HUDEP-2 (cell line): ENCODE measurements at regions not wholly inside any gene's neighbourhood (a gene's known extent, or its start where the extent isn't known, plus 50 kb on each side); places are given as distances from the start of the nearest gene placed in this dataset.
A peak's percentile ranks its signal among the peaks of the same experiment; 100 is the strongest.
"Not testable (repeated sequence)": the region's sequence is repeated elsewhere in the genome, so short reads cannot be mapped to it uniquely, and the experiment has no call there.

Source experiments
- DNase-seq, 76 experiments: peaks; one replicate each; lab custom pipeline; 2025; ENCODE audit not compliant: unreplicated experiment in 76 of 76; lab: John Stamatoyannopoulos, UW

DNA sequence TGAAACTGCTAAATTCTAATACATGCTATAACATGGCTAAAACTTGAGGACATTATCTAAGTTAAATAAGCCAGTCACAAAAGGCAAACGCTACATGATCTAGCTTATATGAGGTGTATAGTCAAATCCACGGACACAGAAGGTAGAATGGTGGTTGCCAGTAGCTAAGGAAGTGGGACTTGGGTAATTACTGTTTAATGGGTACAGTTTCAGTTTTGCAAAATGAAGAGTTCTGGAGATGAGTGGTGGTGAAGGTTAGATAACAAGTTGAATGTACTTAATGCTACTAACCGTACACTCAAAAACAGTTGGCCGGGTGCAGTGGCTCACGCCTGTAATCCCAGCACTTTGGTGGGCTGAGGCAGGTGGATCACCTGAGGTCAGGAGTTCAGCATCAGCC is 644.5 kb upstream of the DIPK2B start:
- DNase-seq, result no peak

DNA sequence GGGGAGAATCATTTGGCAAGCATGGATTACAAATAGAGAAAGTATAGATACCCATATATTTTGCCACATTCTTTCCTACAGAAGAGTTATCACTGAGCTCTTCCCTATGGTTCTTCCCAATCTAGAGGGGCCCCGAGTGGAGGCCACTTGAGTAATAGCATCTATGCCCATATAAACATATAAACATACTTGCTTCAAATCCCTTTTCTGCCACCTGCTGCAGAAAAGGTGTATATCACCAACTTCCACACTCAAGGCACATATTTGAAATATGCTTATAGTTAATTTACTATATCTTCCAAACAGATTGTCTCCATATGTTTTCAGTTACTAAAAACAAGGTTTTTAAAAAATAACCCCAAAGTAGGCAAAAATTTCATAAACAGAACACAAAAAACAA is 642.8 kb upstream of the DIPK2B start:
- no peak for DNase-seq

DNA sequence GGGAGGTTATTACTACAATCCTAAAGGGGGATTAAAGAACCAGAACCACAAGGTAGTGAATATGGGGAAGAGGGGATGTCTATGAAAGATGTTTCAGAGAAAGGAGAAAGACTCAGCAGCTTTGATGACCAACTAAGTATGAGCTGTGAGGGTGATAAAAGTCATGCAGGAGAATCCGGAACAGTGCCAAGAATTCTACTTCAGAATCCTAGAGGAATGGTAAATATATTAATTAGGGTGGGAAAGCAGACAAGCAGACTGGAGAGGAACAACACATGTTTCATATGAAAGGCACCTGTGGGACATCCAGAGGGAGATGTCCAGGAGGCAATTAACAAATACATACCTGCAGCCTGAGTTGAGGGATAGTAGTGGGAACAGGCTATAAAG is 642.2 kb upstream of the DIPK2B start:
- DNase-seq, result no peak

GRCh38 chrX:45842207-45842925 is 641.7 kb upstream of the DIPK2B start:
- DNase-seq, result no peak

DNA sequence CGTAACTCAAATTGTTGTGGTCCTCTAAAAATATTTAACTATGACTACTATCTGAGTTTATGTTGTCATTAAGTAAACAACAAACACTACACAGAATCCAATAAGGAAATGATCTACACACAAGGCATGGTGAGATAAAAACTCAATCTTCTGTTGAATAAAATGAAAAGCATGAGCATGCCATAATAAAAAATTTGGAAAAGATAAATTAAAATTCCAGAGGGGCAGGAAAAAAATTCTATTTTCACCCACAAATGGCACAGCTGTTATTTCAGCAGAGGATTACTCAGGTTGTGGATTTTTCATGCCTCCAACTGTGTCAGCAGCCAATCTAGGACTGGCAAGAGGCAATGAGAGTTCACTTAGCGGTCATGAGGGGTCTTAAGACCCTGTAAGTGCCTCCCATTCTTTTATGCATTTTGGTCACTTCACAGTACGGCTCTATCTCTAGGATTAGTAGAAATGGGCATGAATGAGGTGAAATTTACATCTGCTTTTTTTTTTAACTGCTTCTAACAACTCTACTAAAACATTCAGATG is 639.8 kb upstream of the DIPK2B start:
- no peak for DNase-seq

DNA sequence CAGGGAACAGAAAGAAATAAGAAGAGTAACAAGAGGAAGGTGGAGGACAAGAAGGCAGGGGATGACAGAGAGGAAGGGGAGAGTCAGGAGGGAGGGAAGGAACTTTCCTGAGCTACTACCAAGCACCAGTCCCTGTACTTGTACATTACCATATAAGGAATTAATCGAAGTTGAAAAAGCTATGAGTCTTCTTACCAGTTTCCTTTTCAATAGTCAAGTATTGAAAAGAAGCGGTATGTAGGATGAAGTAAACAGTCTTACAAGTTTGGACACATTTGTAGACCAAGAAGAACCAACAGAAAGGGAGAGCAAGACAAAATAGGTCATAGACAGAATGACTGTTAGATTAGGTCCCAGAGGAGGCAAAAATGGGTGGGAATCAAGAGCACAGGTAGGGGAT is 629.7 kb upstream of the DIPK2B start:
- DNase-seq, result no peak

GRCh38 chrX:45824471-45824870 is 623.8 kb upstream of the DIPK2B start:
- peak in 20 of 76 experiments; percentile 0 to 56 (median 4) for DNase-seq

DNA sequence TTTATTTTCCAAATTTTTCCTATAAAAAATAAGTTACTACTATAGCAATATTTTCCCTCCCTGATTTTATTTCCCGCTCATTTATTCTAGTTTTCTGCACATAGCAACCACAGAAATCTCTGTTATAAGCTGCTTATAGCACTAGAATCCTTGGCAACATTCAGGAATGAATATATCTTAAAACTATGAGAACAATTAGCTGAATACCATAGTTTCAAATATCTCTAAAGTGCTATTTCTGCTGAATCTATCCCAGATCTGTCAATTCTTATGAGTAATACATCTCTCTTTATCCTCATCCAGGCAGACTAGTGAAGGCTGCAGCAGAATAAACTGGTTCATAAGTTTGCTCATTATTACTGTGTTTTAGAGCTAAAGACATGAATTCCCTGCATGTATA is 622.9 kb upstream of the DIPK2B start:
- DNase-seq, result no peak

DNA sequence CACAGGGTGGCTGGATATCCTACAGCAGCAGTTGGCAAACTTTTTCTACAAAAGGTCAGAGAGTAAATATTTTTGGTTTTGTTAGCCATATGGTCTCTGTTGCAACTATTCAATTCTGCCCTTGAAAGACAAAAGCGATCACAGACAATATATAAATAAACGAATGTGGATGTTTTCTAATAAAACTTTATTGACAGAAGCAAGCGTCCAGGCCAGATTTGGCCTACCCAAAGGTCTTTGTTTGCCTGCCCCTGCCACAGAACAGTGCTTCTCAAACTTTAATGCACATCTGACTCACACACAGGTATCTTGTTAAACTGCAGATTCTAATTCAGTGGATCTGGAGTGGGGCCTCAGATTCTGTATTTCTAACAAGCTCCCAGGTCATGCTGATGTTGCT is 621.4 kb upstream of the DIPK2B start:
- DNase-seq, result no peak

DNA sequence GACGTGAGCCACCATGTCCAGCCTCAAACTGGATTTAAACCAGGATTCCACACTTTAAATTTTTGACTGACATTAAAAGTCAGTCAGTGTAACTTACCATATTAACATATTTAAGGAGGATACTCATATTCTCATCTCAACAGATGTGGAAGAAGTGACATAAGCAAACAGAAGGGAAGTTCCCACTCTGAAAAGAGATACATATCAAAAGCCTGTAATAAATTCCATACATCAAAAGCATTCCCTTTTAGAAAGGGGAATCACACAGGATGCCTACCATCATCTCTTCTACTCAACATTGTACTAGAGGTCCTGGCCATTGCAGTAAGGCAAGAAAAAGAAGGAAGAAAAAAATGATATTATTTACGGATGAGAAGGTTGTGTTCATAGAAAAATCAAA is 618.2 kb upstream of the DIPK2B start:
- DNase-seq, result no peak

DNA sequence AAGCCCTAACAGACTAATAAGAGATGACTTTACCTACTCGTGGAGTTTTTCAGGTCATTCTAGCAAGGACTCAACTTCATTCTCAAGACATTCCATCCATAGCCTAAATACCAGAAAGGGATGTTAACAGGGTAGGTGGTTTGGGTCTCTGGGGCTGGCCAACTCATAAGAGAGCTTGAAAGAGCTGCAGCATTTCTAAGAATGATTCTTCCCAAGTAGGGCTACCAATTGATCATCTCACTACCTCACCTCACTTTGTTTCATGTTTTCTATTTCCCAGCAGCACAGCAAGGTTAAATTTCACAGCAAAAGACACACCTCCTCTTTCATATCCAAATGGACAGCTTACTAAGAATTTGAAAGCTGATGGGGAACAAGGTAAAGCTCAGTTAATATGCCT is 614.8 kb upstream of the DIPK2B start:
- DNase-seq, result no peak

GRCh38 chrX:45811326-45811725 is 610.6 kb upstream of the DIPK2B start:
- peak in 3 of 76 experiments; percentile 0 to 2 (median 1) for DNase-seq

DNA sequence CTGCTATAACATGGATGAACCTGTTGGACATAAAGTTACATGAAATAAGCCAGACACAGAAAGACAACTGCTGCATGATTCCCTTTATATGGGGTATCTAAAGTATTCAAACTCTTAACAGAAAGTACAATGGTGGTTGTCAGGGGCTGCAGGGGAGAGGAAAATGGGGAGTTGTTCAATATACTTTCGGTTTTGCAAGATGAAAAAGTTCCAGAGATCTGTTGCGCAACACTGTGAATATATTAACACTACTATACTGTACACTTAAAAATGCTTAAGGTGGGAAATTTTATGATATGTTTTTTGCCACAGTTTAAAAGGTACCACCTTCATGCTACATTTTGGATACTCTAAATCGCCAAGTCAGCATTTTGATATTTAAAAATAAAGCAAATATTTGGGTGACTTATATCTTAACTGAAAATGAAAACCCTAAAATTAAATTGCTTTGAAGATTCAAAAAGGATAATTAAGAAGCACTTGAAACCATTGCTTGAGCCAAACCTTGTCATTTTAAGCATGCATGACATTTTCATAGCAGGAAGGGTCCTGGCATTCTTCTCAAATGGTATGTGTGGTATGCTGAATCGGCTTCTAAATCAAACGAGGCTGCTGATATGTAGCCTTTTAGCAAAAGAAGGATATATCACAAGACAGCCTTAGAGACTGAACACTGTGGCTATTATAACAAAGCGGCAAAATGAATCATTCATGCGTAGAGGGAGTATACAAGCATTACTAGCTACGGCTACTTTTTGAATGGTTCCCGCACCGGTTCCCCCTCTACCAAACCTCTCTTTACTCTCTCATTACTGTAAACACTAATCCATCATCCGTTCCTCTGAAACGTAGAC is 607.1 kb upstream of the DIPK2B start:
- DNase-seq, result no peak

DNA sequence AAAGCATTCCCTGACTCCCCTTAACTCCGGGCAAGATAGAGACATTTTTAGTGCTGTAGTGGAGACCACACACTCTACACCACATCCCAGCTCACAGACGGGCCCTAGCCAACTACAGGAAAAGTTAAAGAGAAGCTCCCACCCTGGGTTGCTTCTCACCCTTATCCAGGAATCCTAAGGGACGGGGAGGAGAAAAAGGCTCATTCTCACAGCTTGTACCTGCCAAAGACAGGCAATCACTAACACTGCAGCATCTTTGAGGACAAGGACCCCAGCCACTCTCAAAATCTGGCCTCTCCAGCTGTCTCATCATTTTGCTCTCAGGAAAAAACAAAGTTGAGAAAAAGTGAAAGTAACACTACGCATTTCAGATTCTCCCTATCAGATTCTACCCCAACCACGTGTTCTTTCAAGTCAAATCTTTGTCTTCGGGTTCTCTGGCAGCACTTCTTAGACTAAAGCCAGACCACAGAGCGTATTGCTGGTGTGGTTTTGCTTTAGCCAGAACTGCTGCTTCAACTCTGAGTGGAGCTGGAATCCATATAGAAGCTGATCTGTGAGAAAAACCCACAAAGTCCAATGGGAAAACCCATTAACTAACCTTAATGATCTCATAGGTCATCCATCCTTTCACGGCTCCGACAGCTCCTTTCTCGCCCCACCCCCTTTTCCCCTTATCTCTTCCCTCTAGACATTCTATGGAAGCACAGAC is 605.9 kb upstream of the DIPK2B start:
- DNase-seq, result peak in 1 of 76 experiments; percentile 0

- DNase-seq, result no peak
Observed at GRCh38 chrX:45804276-45804675, 603.6 kb upstream of the DIPK2B start.

- DNase-seq, result no peak
Observed at GRCh38 chrX:45803383-45803921, 602.8 kb upstream of the DIPK2B start.

GRCh38 chrX:45801554-45801953 is 600.9 kb upstream of the DIPK2B start:
- peak in 6 of 76 experiments; percentile 0 to 4 (median 0) for DNase-seq

DNA sequence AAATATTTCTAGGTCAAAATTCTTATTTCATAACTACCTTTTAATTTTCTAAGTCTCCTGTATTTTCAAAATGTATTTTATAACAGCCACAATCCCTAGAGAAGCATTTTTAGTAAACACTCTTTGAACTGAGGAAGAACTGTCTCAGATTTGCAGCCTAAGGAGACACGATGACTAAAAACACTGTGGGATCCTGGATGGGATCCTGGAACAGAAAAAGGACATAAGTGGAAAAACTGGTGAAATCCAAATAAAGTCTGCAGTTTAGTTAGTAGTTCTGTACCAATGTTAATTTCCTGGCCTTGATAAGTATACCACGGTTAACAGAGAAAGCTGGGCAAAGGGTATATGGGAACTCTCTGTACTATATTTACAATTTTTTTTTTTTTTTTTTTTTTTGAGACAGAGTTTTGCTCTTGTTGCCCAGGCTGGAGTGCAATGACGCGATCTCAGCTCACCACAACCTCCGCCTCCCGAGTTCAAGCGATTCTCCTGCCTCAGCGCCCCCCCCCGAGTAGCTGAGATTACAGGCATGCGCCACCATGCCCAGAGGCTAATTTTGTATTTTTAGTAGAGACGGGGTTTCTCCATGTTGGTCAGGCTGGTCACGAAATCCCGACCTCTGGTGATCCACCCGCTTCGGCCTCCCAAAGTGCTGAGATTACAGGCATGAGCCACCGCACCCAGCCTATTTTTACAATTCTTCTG is 600.2 kb upstream of the DIPK2B start:
- not testable (repeated sequence) for DNase-seq

GRCh38 chrX:45799576-45799975 is 598.9 kb upstream of the DIPK2B start:
- no peak for DNase-seq

DNA sequence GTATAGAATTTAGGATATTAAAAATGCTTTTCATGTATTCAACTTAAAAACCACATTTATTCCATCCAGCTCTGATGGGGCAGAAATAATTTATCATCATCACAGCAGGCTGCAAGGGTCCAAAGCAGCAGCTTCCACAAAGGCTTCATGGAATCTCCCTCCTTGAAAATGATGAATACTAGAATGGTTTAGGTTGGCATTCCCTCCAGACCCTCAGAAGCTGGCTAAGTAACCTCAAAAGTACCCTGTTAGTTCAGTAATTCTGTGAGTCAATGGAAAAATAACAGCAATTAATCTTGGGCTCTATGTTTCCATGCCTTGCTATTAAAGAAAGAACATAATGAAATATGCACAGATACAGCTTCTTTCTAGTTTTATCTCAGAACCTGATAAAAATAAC is 594.9 kb upstream of the DIPK2B start:
- no peak for DNase-seq
